SK-N-SH (cell line): ENCODE measurements at regions not wholly inside any gene's neighbourhood (a gene's known extent, or its start where the extent isn't known, plus 50 kb on each side); places are given as distances from the start of the nearest gene placed in this dataset.

Experiments
- CTCF ChIA-PET: fragments of 300-600, 350-600 bp; formaldehyde crosslinking; extraction: SDS; loops from one replicate; lab custom pipeline; 2021; lab: Yijun Ruan, JAX
- POLR2A ChIA-PET: fragments of 350-600 bp; sonication (Branson Sonifier 250); formaldehyde crosslinking; extraction: SDS; loops from one replicate; lab custom pipeline; 2020; ENCODE audit warnings: antibody characterized with exemption, inconsistent platforms; lab: Yijun Ruan, JAX
- DNase-seq: peaks from one replicate; pipeline ENCODE4 v3.0.0; 2012
- H2AFZ ChIP-seq: fragments of 200-600 bp; sonication (generic); 2 replicates; pipeline ENCODE4 v1.8.1; 2016; ENCODE audit warnings: antibody characterized with exemption, mild to moderate bottlenecking, low read depth
- H3F3A ChIP-seq: fragments of 200-600 bp; sonication (generic); replicated peaks from 2 replicates; pipeline ENCODE3; 2016; ENCODE audit warnings: antibody characterized with exemption, mild to moderate bottlenecking; ENCODE audit not compliant: insufficient read depth
- H3K27ac ChIP-seq, 2 experiments: fragments of 200-500 bp in 1 of 2; fragments of 200-600 bp in 1 of 2; sonication (Bioruptor generic) in 1 of 2; sonication (generic), shearing (Covaris generic) in 1 of 2; 2 replicates each; pipeline versions ENCODE4 v1.5.1 to v1.6.1; 2014 to 2016; ENCODE audit warnings: low read depth in 2 of 2, inconsistent platforms in 1 of 2, low read length in 1 of 2, mild to moderate bottlenecking in 1 of 2, mixed read lengths in 1 of 2
- H3K27me3 ChIP-seq: fragments of 200-600 bp; sonication (generic), shearing (Covaris generic); 2 replicates; pipeline ENCODE4 v1.6.1; 2016; ENCODE audit warnings: mixed run types; ENCODE audit not compliant: insufficient read depth
- H3K36me3 ChIP-seq, 2 experiments: fragments of 200-500 bp in 1 of 2; fragments of 200-600 bp in 1 of 2; sonication (Bioruptor generic) in 1 of 2; sonication (generic) in 1 of 2; replicated peaks in 1 of 2; 2 replicates each; pipeline versions ENCODE3 to v1.5.1; 2014 to 2016; ENCODE audit warnings: low read length in 1 of 2, mild to moderate bottlenecking in 1 of 2; ENCODE audit not compliant: insufficient read depth in 2 of 2, control insufficient read depth in 1 of 2
- H3K4me1 ChIP-seq, 2 experiments: fragments of 200-500 bp in 1 of 2; fragments of 200-600 bp in 1 of 2; sonication (Bioruptor generic) in 1 of 2; sonication (generic), shearing (Covaris generic) in 1 of 2; 2 replicates each; pipeline versions ENCODE4 v1.5.1 to v1.6.1; 2014 to 2016; ENCODE audit warnings: low read depth in 1 of 2, low read length in 1 of 2, mixed run types in 1 of 2; ENCODE audit not compliant: insufficient read depth in 2 of 2, control insufficient read depth in 1 of 2
- H3K4me2 ChIP-seq: fragments of 200-600 bp; sonication (generic), shearing (Covaris generic); 2 replicates; pipeline ENCODE4 v1.6.1; 2017; ENCODE audit warnings: mixed run types
- H3K4me3 ChIP-seq, 2 experiments: fragments of 200-500 bp in 1 of 2; fragments of 200-600 bp in 1 of 2; sonication (Bioruptor generic) in 1 of 2; sonication (generic), shearing (Covaris generic) in 1 of 2; 2 replicates each; pipeline versions ENCODE4 v1.5.1 to v1.8.1; 2014 to 2016; ENCODE audit warnings: low read depth in 2 of 2, inconsistent platforms in 1 of 2, low read length in 1 of 2, mild to moderate bottlenecking in 1 of 2, mixed read lengths in 1 of 2, moderate library complexity in 1 of 2
- H3K79me2 ChIP-seq: fragments of 200-600 bp; sonication (generic); 2 replicates; pipeline ENCODE4 v1.8.1; 2017; ENCODE audit warnings: mild to moderate bottlenecking; ENCODE audit not compliant: insufficient read depth
- H3K9ac ChIP-seq: fragments of 200-600 bp; sonication (generic); 2 replicates; pipeline ENCODE4 v1.6.1; 2017; ENCODE audit warnings: mixed run types
- H3K9me2 ChIP-seq: fragments of 200-600 bp; sonication (generic); 2 replicates; pipeline ENCODE4 v1.6.1; 2017; ENCODE audit warnings: mixed run types
- H3K9me3 ChIP-seq: fragments of 200-600 bp; sonication (generic); 2 replicates; pipeline ENCODE4 v1.6.1; 2017; ENCODE audit warnings: mixed run types, mild to moderate bottlenecking, moderate library complexity
- H4K20me1 ChIP-seq: fragments of 200-600 bp; sonication (generic); 2 replicates; pipeline ENCODE4 v1.6.1; 2017; ENCODE audit warnings: mild to moderate bottlenecking, mixed run types; ENCODE audit not compliant: insufficient read depth
- CHD2 ChIP-seq: fragments of 150-350 bp; IDR thresholded peaks from 2 replicates; pipeline ENCODE4 v1.6.1; 2018; ENCODE audit warnings: low read length; ENCODE audit not compliant: partially characterized antibody
- FOSL2 ChIP-seq: IDR thresholded peaks from 2 replicates; pipeline ENCODE4 v1.4.0; 2012; ENCODE audit warnings: low read depth, mild to moderate bottlenecking, moderate library complexity, borderline replicate concordance
- FOXJ3 ChIP-seq: sonication (generic); formaldehyde crosslinking; IDR thresholded peaks from 2 replicates; pipeline ENCODE4 v1.5.1; 2020; ENCODE audit warnings: mild to moderate bottlenecking, missing genetic modification reagents
- MXI1 ChIP-seq: IDR thresholded peaks from 2 replicates; pipeline ENCODE4 v1.6.1; 2012; ENCODE audit warnings: mild to moderate bottlenecking, low read depth, low read length, improper control_type of control experiment
- NRF1 ChIP-seq: IDR thresholded peaks from 2 replicates; pipeline ENCODE4 v1.6.1; 2012; ENCODE audit warnings: low read depth, mild to moderate bottlenecking, low read length
- POLR2AphosphoS5 ChIP-seq: IDR thresholded peaks from 2 replicates; pipeline ENCODE4 v1.6.1; 2012; ENCODE audit warnings: low read depth, low read length
- TAF1 ChIP-seq: IDR thresholded peaks from 2 replicates; pipeline ENCODE4 v1.6.1; 2012; ENCODE audit warnings: low read depth, mild to moderate bottlenecking, low read length, moderate library complexity, borderline replicate concordance
- WGBS: methylation state at CpG from one replicate; pipeline ENCODE4 v1.1.6; 2017; ENCODE audit warnings: low lambda C conversion rate; 5-methylcytosine and 5-hydroxymethylcytosine counted together
- TF ChIP-seq, protein P1 (sequence below): IDR thresholded peaks from 2 replicates; pipeline ENCODE4 v1.6.1; 2012; ENCODE audit warnings: mild to moderate bottlenecking, low read depth, low read length, moderate library complexity
- TF ChIP-seq, protein P2 (sequence below): fragments of 150-350 bp; IDR thresholded peaks from 2 replicates; pipeline ENCODE4 v1.6.1; 2017; ENCODE audit warnings: antibody characterized with exemption, low read length, low read depth, borderline replicate concordance
- TF ChIP-seq, protein P3 (sequence below): IDR thresholded peaks from 2 replicates; pipeline ENCODE4 v1.4.0; 2012; ENCODE audit warnings: low read depth, borderline replicate concordance
- TF ChIP-seq, protein P4 (sequence below): IDR thresholded peaks from 2 replicates; pipeline ENCODE4 v1.4.0; 2012; ENCODE audit warnings: low read depth, borderline replicate concordance

DNA sequence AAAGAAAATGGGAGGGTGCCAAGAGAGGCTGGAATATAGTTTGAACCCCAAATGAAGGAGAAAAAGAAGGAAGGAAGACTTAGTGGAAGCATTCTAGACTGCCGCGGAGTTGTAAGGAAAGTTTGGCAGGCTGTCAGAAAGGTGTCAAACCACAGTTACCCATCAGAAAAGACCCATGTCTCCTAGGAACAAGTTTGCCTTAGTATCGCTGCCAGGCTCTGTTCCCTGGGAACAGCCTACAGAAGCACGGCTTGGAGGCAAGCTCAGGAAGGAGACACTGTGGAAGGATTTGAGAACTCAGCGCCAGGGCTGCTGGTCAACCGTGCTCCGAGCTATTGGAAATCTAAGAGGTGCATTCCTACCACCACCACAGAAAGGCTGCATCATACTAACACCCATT lies 197.4 kb downstream of the RRAGC start:
- TF ChIP-seq FOXJ3 (no peak), FOSL2 (no peak), TAF1 (no peak), POLR2AphosphoS5 (no peak), CHD2 (no peak), NRF1 (no peak), MXI1 (no peak)
- TF ChIP-seq, protein P1, sequence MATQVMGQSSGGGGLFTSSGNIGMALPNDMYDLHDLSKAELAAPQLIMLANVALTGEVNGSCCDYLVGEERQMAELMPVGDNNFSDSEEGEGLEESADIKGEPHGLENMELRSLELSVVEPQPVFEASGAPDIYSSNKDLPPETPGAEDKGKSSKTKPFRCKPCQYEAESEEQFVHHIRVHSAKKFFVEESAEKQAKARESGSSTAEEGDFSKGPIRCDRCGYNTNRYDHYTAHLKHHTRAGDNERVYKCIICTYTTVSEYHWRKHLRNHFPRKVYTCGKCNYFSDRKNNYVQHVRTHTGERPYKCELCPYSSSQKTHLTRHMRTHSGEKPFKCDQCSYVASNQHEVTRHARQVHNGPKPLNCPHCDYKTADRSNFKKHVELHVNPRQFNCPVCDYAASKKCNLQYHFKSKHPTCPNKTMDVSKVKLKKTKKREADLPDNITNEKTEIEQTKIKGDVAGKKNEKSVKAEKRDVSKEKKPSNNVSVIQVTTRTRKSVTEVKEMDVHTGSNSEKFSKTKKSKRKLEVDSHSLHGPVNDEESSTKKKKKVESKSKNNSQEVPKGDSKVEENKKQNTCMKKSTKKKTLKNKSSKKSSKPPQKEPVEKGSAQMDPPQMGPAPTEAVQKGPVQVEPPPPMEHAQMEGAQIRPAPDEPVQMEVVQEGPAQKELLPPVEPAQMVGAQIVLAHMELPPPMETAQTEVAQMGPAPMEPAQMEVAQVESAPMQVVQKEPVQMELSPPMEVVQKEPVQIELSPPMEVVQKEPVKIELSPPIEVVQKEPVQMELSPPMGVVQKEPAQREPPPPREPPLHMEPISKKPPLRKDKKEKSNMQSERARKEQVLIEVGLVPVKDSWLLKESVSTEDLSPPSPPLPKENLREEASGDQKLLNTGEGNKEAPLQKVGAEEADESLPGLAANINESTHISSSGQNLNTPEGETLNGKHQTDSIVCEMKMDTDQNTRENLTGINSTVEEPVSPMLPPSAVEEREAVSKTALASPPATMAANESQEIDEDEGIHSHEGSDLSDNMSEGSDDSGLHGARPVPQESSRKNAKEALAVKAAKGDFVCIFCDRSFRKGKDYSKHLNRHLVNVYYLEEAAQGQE = no peak
- TF ChIP-seq, protein P2, sequence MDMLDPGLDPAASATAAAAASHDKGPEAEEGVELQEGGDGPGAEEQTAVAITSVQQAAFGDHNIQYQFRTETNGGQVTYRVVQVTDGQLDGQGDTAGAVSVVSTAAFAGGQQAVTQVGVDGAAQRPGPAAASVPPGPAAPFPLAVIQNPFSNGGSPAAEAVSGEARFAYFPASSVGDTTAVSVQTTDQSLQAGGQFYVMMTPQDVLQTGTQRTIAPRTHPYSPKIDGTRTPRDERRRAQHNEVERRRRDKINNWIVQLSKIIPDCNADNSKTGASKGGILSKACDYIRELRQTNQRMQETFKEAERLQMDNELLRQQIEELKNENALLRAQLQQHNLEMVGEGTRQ = no peak
- TF ChIP-seq, protein P3, sequence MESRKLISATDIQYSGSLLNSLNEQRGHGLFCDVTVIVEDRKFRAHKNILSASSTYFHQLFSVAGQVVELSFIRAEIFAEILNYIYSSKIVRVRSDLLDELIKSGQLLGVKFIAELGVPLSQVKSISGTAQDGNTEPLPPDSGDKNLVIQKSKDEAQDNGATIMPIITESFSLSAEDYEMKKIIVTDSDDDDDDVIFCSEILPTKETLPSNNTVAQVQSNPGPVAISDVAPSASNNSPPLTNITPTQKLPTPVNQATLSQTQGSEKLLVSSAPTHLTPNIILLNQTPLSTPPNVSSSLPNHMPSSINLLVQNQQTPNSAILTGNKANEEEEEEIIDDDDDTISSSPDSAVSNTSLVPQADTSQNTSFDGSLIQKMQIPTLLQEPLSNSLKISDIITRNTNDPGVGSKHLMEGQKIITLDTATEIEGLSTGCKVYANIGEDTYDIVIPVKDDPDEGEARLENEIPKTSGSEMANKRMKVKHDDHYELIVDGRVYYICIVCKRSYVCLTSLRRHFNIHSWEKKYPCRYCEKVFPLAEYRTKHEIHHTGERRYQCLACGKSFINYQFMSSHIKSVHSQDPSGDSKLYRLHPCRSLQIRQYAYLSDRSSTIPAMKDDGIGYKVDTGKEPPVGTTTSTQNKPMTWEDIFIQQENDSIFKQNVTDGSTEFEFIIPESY = no peak
- TF ChIP-seq, protein P4, sequence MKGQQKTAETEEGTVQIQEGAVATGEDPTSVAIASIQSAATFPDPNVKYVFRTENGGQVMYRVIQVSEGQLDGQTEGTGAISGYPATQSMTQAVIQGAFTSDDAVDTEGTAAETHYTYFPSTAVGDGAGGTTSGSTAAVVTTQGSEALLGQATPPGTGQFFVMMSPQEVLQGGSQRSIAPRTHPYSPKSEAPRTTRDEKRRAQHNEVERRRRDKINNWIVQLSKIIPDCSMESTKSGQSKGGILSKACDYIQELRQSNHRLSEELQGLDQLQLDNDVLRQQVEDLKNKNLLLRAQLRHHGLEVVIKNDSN = no peak
- DNase-seq = no peak
- no peak overlapping the region for H2AFZ ChIP-seq
- H4K20me1 ChIP-seq = no peaks in the 10 kb centered on the region
- no peak overlapping the region for H3K9ac ChIP-seq
- ChIA-PET CTCF (no interaction called here), POLR2A (no interaction called here)
- no peaks in the 10 kb centered on the region for H3K79me2 ChIP-seq
- no peaks in the 10 kb centered on the region for H3F3A ChIP-seq
- no peaks in the 10 kb centered on the region for H3K9me3 ChIP-seq
- H3K4me1 ChIP-seq = no peaks in the 10 kb centered on the region
- no peak overlapping the region for H3K4me3 ChIP-seq
- 21% methylated on average over 6 of the region's 7 CpGs for whole genome bisulfite sequencing
- no peaks in the 10 kb centered on the region for H3K36me3 ChIP-seq
- no peaks in the 10 kb centered on the region for H3K27me3 ChIP-seq
- no peak overlapping the region for H3K27ac ChIP-seq
- no peaks in the 10 kb centered on the region for H3K9me2 ChIP-seq
- H3K4me2 ChIP-seq = no peak overlapping the region
